GM21526 (cell line): ENCODE measurements at regions not wholly inside any gene's neighbourhood (a gene's known extent, or its start where the extent isn't known, plus 50 kb on each side); places are given as distances from the start of the nearest gene placed in this dataset.

Experiments
- ATAC-seq: cut with Tn5 transposase; IDR thresholded peaks from one replicate; pipeline ENCODE4 v1.9.1; 2021; ENCODE audit warnings: moderate library complexity; ENCODE audit not compliant: unreplicated experiment, low FRiP score

GRCh38 chr6:114428341-114428740, 85.5 kb upstream of the HS3ST5 start:
- ATAC-seq, result no peak

- ATAC-seq, result no peak
These were observed 78.4 kb upstream of the HS3ST5 start for GRCh38 chr6:114421199-114421598.

GRCh38 chr6:114419175-114419574, 76.4 kb upstream of the HS3ST5 start:
- ATAC-seq, result peak; percentile 94

GRCh38 chr6:114418304-114418972, 75.6 kb upstream of the HS3ST5 start:
- ATAC-seq, result no peak

- ATAC-seq, result no peak
These were observed 64.7 kb upstream of the HS3ST5 start for GRCh38 chr6:114407426-114408035.

GRCh38 chr6:114404339-114404955, 61.6 kb upstream of the HS3ST5 start:
- no peak for ATAC-seq

GRCh38 chr6:114403858-114404257, 61.0 kb upstream of the HS3ST5 start:
- no peak for ATAC-seq

GRCh38 chr6:114398481-114398880, 55.7 kb upstream of the HS3ST5 start:
- no peak for ATAC-seq
